ENCODE measurements at regions not wholly inside any gene's neighbourhood (a gene's known extent, or its start where the extent isn't known, plus 50 kb on each side); places are given as distances from the start of the nearest gene placed in this dataset.

DNA sequence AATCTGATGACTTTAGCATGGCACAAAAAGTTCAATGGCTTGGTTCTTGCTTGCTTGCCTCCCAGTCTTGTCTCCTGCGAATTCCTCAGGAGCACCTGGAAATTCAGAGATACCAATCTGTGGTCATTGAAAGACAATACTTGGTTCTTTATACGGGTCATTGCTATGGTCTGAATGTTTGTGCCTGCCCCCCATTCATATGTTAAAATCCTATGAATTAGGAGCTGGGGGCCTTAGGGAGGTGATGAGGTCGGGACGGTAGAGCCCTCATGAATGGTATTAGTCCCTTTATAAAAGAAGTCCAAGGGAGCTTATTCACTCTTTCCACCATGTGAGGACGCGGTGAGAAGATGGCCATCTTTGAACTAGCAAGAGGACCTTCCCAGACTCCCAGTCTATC lies 721.8 kb downstream of the UTRN start:
- H3K4me3 ChIP-seq (ENCODE audit: low read depth, low read length, poor library complexity, severe bottlenecking), result no peak overlapping the region
- H3K9me2 ChIP-seq (ENCODE audit: low read depth, low read length), result no peaks in the 10 kb centered on the region
- H3K79me2 ChIP-seq (ENCODE audit: insufficient read depth, low read length), result no peaks in the 10 kb centered on the region
- no peaks in the 10 kb centered on the region for H3K4me1 ChIP-seq (ENCODE audit: insufficient read depth, low read length, severe bottlenecking)
- no peak overlapping the region for H3K27ac ChIP-seq (ENCODE audit: low read depth, low read length, poor library complexity, severe bottlenecking)
- no peaks in the 10 kb centered on the region for H4K20me1 ChIP-seq (ENCODE audit: insufficient read depth, low read length)
- no peaks in the 10 kb centered on the region for H3K36me3 ChIP-seq (ENCODE audit: insufficient read depth, low read length)
- TF ChIP-seq, protein P1, sequence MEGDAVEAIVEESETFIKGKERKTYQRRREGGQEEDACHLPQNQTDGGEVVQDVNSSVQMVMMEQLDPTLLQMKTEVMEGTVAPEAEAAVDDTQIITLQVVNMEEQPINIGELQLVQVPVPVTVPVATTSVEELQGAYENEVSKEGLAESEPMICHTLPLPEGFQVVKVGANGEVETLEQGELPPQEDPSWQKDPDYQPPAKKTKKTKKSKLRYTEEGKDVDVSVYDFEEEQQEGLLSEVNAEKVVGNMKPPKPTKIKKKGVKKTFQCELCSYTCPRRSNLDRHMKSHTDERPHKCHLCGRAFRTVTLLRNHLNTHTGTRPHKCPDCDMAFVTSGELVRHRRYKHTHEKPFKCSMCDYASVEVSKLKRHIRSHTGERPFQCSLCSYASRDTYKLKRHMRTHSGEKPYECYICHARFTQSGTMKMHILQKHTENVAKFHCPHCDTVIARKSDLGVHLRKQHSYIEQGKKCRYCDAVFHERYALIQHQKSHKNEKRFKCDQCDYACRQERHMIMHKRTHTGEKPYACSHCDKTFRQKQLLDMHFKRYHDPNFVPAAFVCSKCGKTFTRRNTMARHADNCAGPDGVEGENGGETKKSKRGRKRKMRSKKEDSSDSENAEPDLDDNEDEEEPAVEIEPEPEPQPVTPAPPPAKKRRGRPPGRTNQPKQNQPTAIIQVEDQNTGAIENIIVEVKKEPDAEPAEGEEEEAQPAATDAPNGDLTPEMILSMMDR (IDR thresholded peaks at IDR 0.05; ENCODE audit: low read length), result no peak
- TF ChIP-seq EZH2 (IDR thresholded peaks at IDR 0.05; ENCODE audit: borderline replicate concordance, low read length), result no peak
- H3F3A ChIP-seq (ENCODE audit: insufficient read depth, low read length), result no peaks in the 10 kb centered on the region
- H3K9me3 ChIP-seq (ENCODE audit: low read length), result no peaks in the 10 kb centered on the region
- H3K4me2 ChIP-seq (ENCODE audit: low read length), result no peak overlapping the region
- H3K9ac ChIP-seq (ENCODE audit: low read length), result no peak overlapping the region
- no peaks in the 10 kb centered on the region for H3K27me3 ChIP-seq (ENCODE audit: insufficient read depth, low read length)
- H2AFZ ChIP-seq (ENCODE audit: low read length), result no peak overlapping the region

DNA sequence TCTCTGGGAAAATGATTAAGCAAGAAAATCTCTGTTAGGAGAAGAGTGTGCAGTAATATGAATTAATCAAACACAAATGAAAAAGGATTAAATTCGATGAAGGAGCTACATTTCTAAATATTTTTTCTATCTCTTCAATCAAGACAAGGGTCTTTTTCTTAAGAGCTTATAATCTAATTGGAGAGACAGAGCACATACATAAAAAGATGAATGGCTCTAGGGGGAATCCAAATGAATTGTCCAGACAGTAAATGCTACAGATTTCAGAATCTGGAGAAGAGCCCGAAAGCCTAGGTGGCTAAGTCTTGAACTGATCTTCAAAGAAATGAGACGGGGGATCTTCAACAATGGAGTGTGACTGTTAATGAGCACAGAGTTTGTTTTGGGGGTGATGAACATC lies 723.6 kb downstream of the UTRN start:
- TF ChIP-seq, protein P1 (IDR thresholded peaks at IDR 0.05; ENCODE audit: low read length), result no peak
- TF ChIP-seq EZH2 (IDR thresholded peaks at IDR 0.05; ENCODE audit: borderline replicate concordance, low read length), result no peak
- no peaks in the 10 kb centered on the region for H3K9me3 ChIP-seq (ENCODE audit: low read length)
- no peak overlapping the region for H3K4me3 ChIP-seq (ENCODE audit: low read depth, low read length, poor library complexity, severe bottlenecking)
- no peaks in the 10 kb centered on the region for H3K36me3 ChIP-seq (ENCODE audit: insufficient read depth, low read length)
- no peak overlapping the region for H3K4me2 ChIP-seq (ENCODE audit: low read length)
- H3K27me3 ChIP-seq (ENCODE audit: insufficient read depth, low read length), result no peaks in the 10 kb centered on the region
- H3K4me1 ChIP-seq (ENCODE audit: insufficient read depth, low read length, severe bottlenecking), result no peaks in the 10 kb centered on the region
- no peaks in the 10 kb centered on the region for H4K20me1 ChIP-seq (ENCODE audit: insufficient read depth, low read length)
- H3K9ac ChIP-seq (ENCODE audit: low read length), result no peak overlapping the region
- H3F3A ChIP-seq (ENCODE audit: insufficient read depth, low read length), result no peaks in the 10 kb centered on the region
- H3K27ac ChIP-seq (ENCODE audit: low read depth, low read length, poor library complexity, severe bottlenecking), result no peak overlapping the region
- no peak overlapping the region for H2AFZ ChIP-seq (ENCODE audit: low read length)
- no peaks in the 10 kb centered on the region for H3K79me2 ChIP-seq (ENCODE audit: insufficient read depth, low read length)
- H3K9me2 ChIP-seq (ENCODE audit: low read depth, low read length), result no peaks in the 10 kb centered on the region

DNA sequence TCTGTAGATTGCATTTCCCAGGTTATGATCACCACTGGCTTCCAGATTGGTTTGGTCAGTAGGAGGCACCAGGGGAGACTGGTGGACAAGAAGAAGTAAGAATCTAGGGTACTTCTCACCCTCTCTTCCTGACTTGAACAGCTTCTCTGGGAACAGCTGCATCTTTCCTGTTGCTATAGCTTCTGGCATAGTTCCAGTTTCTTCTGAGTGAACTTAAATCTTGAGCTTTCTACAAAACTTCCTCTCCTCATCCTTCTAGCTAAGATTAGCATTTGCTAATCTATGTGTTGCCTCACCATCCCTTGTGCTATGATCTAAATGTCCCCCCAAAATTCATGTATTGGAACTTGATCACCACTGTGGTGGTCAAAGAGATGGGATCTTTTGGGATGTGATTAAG lies 724.6 kb downstream of the UTRN start:
- no peak overlapping the region for H3K4me2 ChIP-seq (ENCODE audit: low read length)
- no peak overlapping the region for H3K27ac ChIP-seq (ENCODE audit: low read depth, low read length, poor library complexity, severe bottlenecking)
- H3K9me2 ChIP-seq (ENCODE audit: low read depth, low read length), result no peaks in the 10 kb centered on the region
- no peaks in the 10 kb centered on the region for H3K9me3 ChIP-seq (ENCODE audit: low read length)
- H3K27me3 ChIP-seq (ENCODE audit: insufficient read depth, low read length), result no peaks in the 10 kb centered on the region
- H3K4me1 ChIP-seq (ENCODE audit: insufficient read depth, low read length, severe bottlenecking), result no peaks in the 10 kb centered on the region
- no peak overlapping the region for H3K4me3 ChIP-seq (ENCODE audit: low read depth, low read length, poor library complexity, severe bottlenecking)
- H3F3A ChIP-seq (ENCODE audit: insufficient read depth, low read length), result no peaks in the 10 kb centered on the region
- TF ChIP-seq EZH2 (IDR thresholded peaks at IDR 0.05; ENCODE audit: borderline replicate concordance, low read length), result no peak
- TF ChIP-seq, protein P1 (IDR thresholded peaks at IDR 0.05; ENCODE audit: low read length), result no peak
- no peak overlapping the region for H3K9ac ChIP-seq (ENCODE audit: low read length)
- no peaks in the 10 kb centered on the region for H3K79me2 ChIP-seq (ENCODE audit: insufficient read depth, low read length)
- no peaks in the 10 kb centered on the region for H4K20me1 ChIP-seq (ENCODE audit: insufficient read depth, low read length)
- no peaks in the 10 kb centered on the region for H3K36me3 ChIP-seq (ENCODE audit: insufficient read depth, low read length)
- H2AFZ ChIP-seq (ENCODE audit: low read length), result no peak overlapping the region

Data from OCI-LY1 (cell line).